K562 (cell line): ENCODE measurements at regions not wholly inside any gene's neighbourhood (a gene's known extent, or its start where the extent isn't known, plus 50 kb on each side); places are given as distances from the start of the nearest gene placed in this dataset.

Experiments
- ATAC-seq: fragments of 200-7000 bp; cut with Tn5 transposase; 3 replicates; pipeline ENCODE4 v1.9.1; 2020; ENCODE audit warnings: moderate library complexity
- BruUV-seq: library from RNA; stranded (reverse); fragments of 400-500 nt; replicated peaks from 2 replicates; lab custom pipeline; 2021; lab: Mats Ljungman, UMichigan
- CTCF ChIA-PET: fragments of 300-600 bp; formaldehyde crosslinking; extraction: SDS; loops from one replicate; lab custom pipeline; 2021; ENCODE audit warnings: low intra/inter-chr PET ratio; lab: Yijun Ruan, JAX
- POLR2A ChIA-PET: fragments of 300-600, 350-650 bp; sonication (Branson Sonifier 250); formaldehyde crosslinking; extraction: SDS; loops from one replicate; lab custom pipeline; 2021; ENCODE audit warnings: antibody characterized with exemption, inconsistent platforms; lab: Yijun Ruan, JAX
- DNase-seq, 4 experiments: peaks; one replicate each; pipeline versions ENCODE4 v3.0.0 to v3.0.0-alpha.2; 2011 to 2018; ENCODE audit warnings: low spot score in 3 of 4, mixed read lengths in 3 of 4; ENCODE audit errors: extremely low read depth in 1 of 4
- FAIRE-seq: peaks from 2 replicates; lab custom pipeline; 2011; peaks lifted over from hg19 to GRCh38; lab: Jason Lieb, UNC
- H2AFZ ChIP-seq: 2 replicates; pipeline ENCODE4 v1.6.0; 2011; ENCODE audit warnings: low read depth, low read length, control low read depth, inconsistent platforms
- H3K27ac ChIP-seq: fragments of 200-600 bp; 3 replicates; pipeline ENCODE4 v1.8.0; 2011; ENCODE audit warnings: low read depth, mild to moderate bottlenecking, control low read depth, inconsistent platforms, low read length, moderate library complexity, mixed read lengths; ENCODE audit errors: extremely low read depth
- H3K27me3 ChIP-seq, 2 experiments: fragments of 300-600 bp in 1 of 2; 2 replicates in 1 of 2; 3 replicates in 1 of 2; pipeline versions ENCODE4 v1.6.0 to v1.8.0; 2011; ENCODE audit warnings: inconsistent platforms in 2 of 2, low read length in 2 of 2, mild to moderate bottlenecking in 1 of 2, mixed read lengths in 1 of 2, moderate library complexity in 1 of 2; ENCODE audit not compliant: control insufficient read depth in 2 of 2, insufficient read depth in 2 of 2
- H3K36me3 ChIP-seq: fragments of 300-600 bp; 3 replicates; pipeline ENCODE4 v1.8.0; 2011; ENCODE audit warnings: mild to moderate bottlenecking, low read length, inconsistent platforms; ENCODE audit not compliant: control insufficient read depth, insufficient read depth
- H3K4me1 ChIP-seq, 2 experiments: fragments of 200-600 bp in 1 of 2; replicated peaks in 1 of 2; 2 replicates in 1 of 2; 3 replicates in 1 of 2; pipeline versions ENCODE4 v1.5.1 to v1.8.0; 2011; ENCODE audit warnings: inconsistent platforms in 2 of 2, low read length in 2 of 2, mild to moderate bottlenecking in 1 of 2, mixed read lengths in 1 of 2, moderate library complexity in 1 of 2; ENCODE audit not compliant: control insufficient read depth in 2 of 2, insufficient read depth in 2 of 2
- H3K4me2 ChIP-seq: 2 replicates; pipeline ENCODE4 v1.6.1; 2011; ENCODE audit warnings: low read length, control low read depth, inconsistent platforms, mixed read lengths; ENCODE audit not compliant: insufficient read depth
- H3K4me3 ChIP-seq: fragments of 200-600 bp; sonication (generic), shearing (Covaris generic); 2 replicates; pipeline ENCODE4 v1.5.1; 2016; ENCODE audit warnings: control low read depth, inconsistent platforms
- H3K79me2 ChIP-seq: fragments of 200-600 bp; 3 replicates; pipeline ENCODE4 v1.8.0; 2011; ENCODE audit warnings: low read length, inconsistent platforms; ENCODE audit not compliant: control insufficient read depth, insufficient read depth
- H3K9ac ChIP-seq, 2 experiments: 2 replicates each; pipeline versions ENCODE4 v1.6.0 to v1.6.1; 2011; ENCODE audit warnings: low read depth in 2 of 2, low read length in 2 of 2, control low read depth in 1 of 2, inconsistent platforms in 1 of 2, mild to moderate bottlenecking in 1 of 2, mixed read lengths in 1 of 2; ENCODE audit not compliant: insufficient read depth in 1 of 2
- H3K9me1 ChIP-seq: one replicate; pipeline ENCODE4 v1.6.0; 2011; ENCODE audit warnings: inconsistent platforms, mild to moderate bottlenecking, low read length, moderate library complexity; ENCODE audit not compliant: control insufficient read depth, insufficient read depth
- H3K9me3 ChIP-seq: replicated peaks from 2 replicates; pipeline ENCODE4 v1.5.1; 2011; ENCODE audit warnings: low read depth, low read length, inconsistent platforms; ENCODE audit not compliant: control insufficient read depth, insufficient read depth
- H4K20me1 ChIP-seq: replicated peaks from 2 replicates; pipeline ENCODE4 v1.6.1; 2011; ENCODE audit warnings: low read length, inconsistent platforms, mixed read lengths; ENCODE audit not compliant: control insufficient read depth, insufficient read depth
- CEBPB ChIP-seq: fragments of 450-650 bp; IDR thresholded peaks from 2 replicates; pipeline ENCODE4 v1.6.1; 2016; ENCODE audit warnings: missing genetic modification characterization, missing compliant biosample characterization
- CEBPG ChIP-seq, 3 experiments: fragments of 200-800 bp in 1 of 3; sonication (Bioruptor generic) in 1 of 3; sonication (generic) in 1 of 3; formaldehyde crosslinking in 1 of 3; IDR thresholded peaks in 2 of 3; conservative IDR thresholded peaks in 1 of 3; 2 replicates each; pipeline versions ENCODE4 v1.6.1 to v1.8.0; 2016 to 2022; ENCODE audit warnings: missing compliant biosample characterization in 2 of 3, missing genetic modification characterization in 2 of 3, mild to moderate bottlenecking in 1 of 3, missing genetic modification reagents in 1 of 3
- FOSL1 ChIP-seq: fragments of 200-800 bp; sonication (Bioruptor generic); conservative IDR thresholded peaks from 2 replicates; pipeline ENCODE4 v1.6.1; 2016; ENCODE audit warnings: missing genetic modification characterization, missing compliant biosample characterization
- POLR2AphosphoS5 ChIP-seq: IDR thresholded peaks from 2 replicates; pipeline ENCODE4 v1.6.1; 2011; ENCODE audit warnings: mild to moderate bottlenecking, low read depth, low read length, moderate library complexity; ENCODE audit not compliant: control insufficient read depth, insufficient read depth
- POU5F1 ChIP-seq: fragments of 150-350 bp; IDR thresholded peaks from 2 replicates; pipeline ENCODE4 v1.6.1; 2014; ENCODE audit warnings: borderline replicate concordance, low read length, low read depth, mild to moderate bottlenecking; ENCODE audit not compliant: partially characterized antibody
- TCF3 ChIP-seq: sonication (generic); formaldehyde crosslinking; IDR thresholded peaks from 2 replicates; pipeline ENCODE4 v1.4.0; 2020; ENCODE audit warnings: mild to moderate bottlenecking, missing genetic modification reagents
- TSC22D4 ChIP-seq: fragments of 450-650 bp; IDR thresholded peaks from 2 replicates; pipeline ENCODE4 v1.6.1; 2016; ENCODE audit warnings: missing genetic modification characterization, missing biosample characterization, control low read depth
- ZBTB2 ChIP-seq: fragments of 450-650 bp; IDR thresholded peaks from 2 replicates; pipeline ENCODE4 v1.6.1; 2016; ENCODE audit warnings: antibody characterized with exemption
- ZBTB40 ChIP-seq, 2 experiments: fragments of 450-650 bp in 1 of 2; sonication (generic) in 1 of 2; formaldehyde crosslinking in 1 of 2; IDR thresholded peaks; 2 replicates each; pipeline versions ENCODE4 v1.7.1 to v1.9.0; 2016 to 2022; ENCODE audit warnings: inconsistent platforms in 1 of 2, mild to moderate bottlenecking in 1 of 2, missing genetic modification reagents in 1 of 2
- WGBS: fragments of 100-300 bp; shearing (Covaris generic); methylation state at CpG from one replicate; pipeline ENCODE4 v1.1.6; 2016; ENCODE audit warnings: low coverage, mixed read lengths; ENCODE audit not compliant: insufficient coverage; ENCODE audit errors: missing lambda C conversion rate; 5-methylcytosine and 5-hydroxymethylcytosine counted together
- in situ Hi-C: fragments of 300-500 bp; cut with MboI; formaldehyde crosslinking; loops from 4 replicates; pipeline ENCODE4 v1.15.0; 2018; ENCODE audit warnings: inconsistent platforms, mixed read lengths
- intact Hi-C: fragments of 100-400 bp; cut with micrococcal nuclease; formaldehyde crosslinking; loops from 2 replicates; pipeline ENCODE4 v1.14.2; 2022

- intact Hi-C loops (no loop called here), in situ Hi-C loops (no loop called here)
- ChIA-PET POLR2A (interaction anchor here (0.7 to 1.9 kb wide), 5 partner anchors 12 to 106 kb away, joined by 3 to 4 read pairs (median 3); no protein-coding TSS in a partner anchor), CTCF (interaction anchor here (0.6 kb wide), 1 partner anchor 9 kb away, joined by 3 read pairs; no protein-coding TSS in a partner anchor)
- H2AFZ ChIP-seq: no peak overlapping the region
- DNase-seq (no peak), FAIRE-seq (no peak), ATAC-seq (peak; percentile 35; the same call in 2 of the 3 replicates)
- no peak overlapping the region for H3K4me3 ChIP-seq
- no peaks in the 10 kb centered on the region for H3K9me3 ChIP-seq
- no peaks in the 10 kb centered on the region for H3K79me2 ChIP-seq
- H3K9me1 ChIP-seq: no peaks in the 10 kb centered on the region
- H3K4me1 ChIP-seq: no peaks in the 10 kb centered on the region
- no peaks in the 10 kb centered on the region; the same call in 2 of the 3 replicates for H3K36me3 ChIP-seq
- no peaks in the 10 kb centered on the region for H3K27me3 ChIP-seq
- BruUV-seq: no TSS peak
- no peak overlapping the region for H3K27ac ChIP-seq
- no peak overlapping the region for H3K9ac ChIP-seq
- 41% methylated on average over 6 of the region's 6 CpGs for WGBS
- no peaks in the 10 kb centered on the region for H4K20me1 ChIP-seq
- H3K4me2 ChIP-seq: no peak overlapping the region
- TF ChIP-seq TSC22D4 (peak; percentile 28; the same call in 1 of the 2 replicates), POU5F1 (no peak), POLR2AphosphoS5 (no peak), FOSL1 (tag) (0 out of 2 replicates have a peak, but pooled peaks have one; percentile 11), ZBTB2 (no peak), CEBPG (CRISPR knock-in tag; IDR thresholded peaks at IDR 0.05) (no peak), CEBPG (tag; conservative IDR thresholded peaks at IDR 0.05 in 1 of 2, IDR thresholded peaks at IDR 0.05 in 1 of 2) (peak in 1 of 2 experiments; percentile 67; a peak in 2 of 4 replicates), ZBTB40 (IDR thresholded peaks at IDR 0.05) (no peak), ZBTB40 (CRISPR knock-in tag; IDR thresholded peaks at IDR 0.05) (no peak), CEBPB (peak; percentile 82), TCF3 (CRISPR knock-in tag) (peak; percentile 12; the same call in 1 of the 2 replicates)
Measured at GRCh38 chr1:184866991-184867788, 107.1 kb downstream of the NIBAN1 start.
